Neuronal stem cell (in vitro differentiated cells): ENCODE measurements at regions not wholly inside any gene's neighbourhood (a gene's known extent, or its start where the extent isn't known, plus 50 kb on each side); places are given as distances from the start of the nearest gene placed in this dataset.

Experiments used
- DNase-seq: peaks from one replicate; pipeline ENCODE4 v3.0.0-alpha.2; 2013; ENCODE audit warnings: low spot score
- H2AFZ ChIP-seq: one replicate; pipeline ENCODE4 v1.6.1; 2013; ENCODE audit warnings: mild to moderate bottlenecking, low read length, inconsistent platforms
- H2AK5ac ChIP-seq: 2 replicates; pipeline ENCODE4 v1.6.1; 2013; ENCODE audit warnings: low read depth, mild to moderate bottlenecking, inconsistent platforms, low read length, moderate library complexity, mixed read lengths
- H2BK120ac ChIP-seq: 2 replicates; pipeline ENCODE4 v1.6.1; 2013; ENCODE audit warnings: low read depth, mild to moderate bottlenecking, inconsistent platforms, low read length, moderate library complexity, mixed read lengths
- H2BK12ac ChIP-seq: one replicate; pipeline ENCODE4 v1.6.1; 2013; ENCODE audit warnings: low read length, inconsistent platforms
- H2BK15ac ChIP-seq: 2 replicates; pipeline ENCODE4 v1.6.1; 2013; ENCODE audit warnings: mild to moderate bottlenecking, low read length, inconsistent platforms, mixed read lengths
- H2BK5ac ChIP-seq: one replicate; pipeline ENCODE4 v1.6.1; 2013; ENCODE audit warnings: inconsistent platforms, mild to moderate bottlenecking, low read length, moderate library complexity
- H3K14ac ChIP-seq: one replicate; pipeline ENCODE4 v1.6.1; 2013; ENCODE audit warnings: low read length, inconsistent platforms
- H3K18ac ChIP-seq: 2 replicates; pipeline ENCODE4 v1.6.1; 2013; ENCODE audit warnings: low read length, inconsistent platforms
- H3K23ac ChIP-seq: 2 replicates; pipeline ENCODE4 v1.6.1; 2013; ENCODE audit warnings: low read depth, mild to moderate bottlenecking, mixed read lengths, low read length, inconsistent platforms; ENCODE audit not compliant: poor library complexity
- H3K27ac ChIP-seq: replicated peaks from 3 replicates; pipeline ENCODE4 v1.5.1; 2013; ENCODE audit warnings: low read length, inconsistent platforms
- H3K27me3 ChIP-seq, 3 experiments: 2 replicates each; pipeline ENCODE4 v1.6.1; 2013; ENCODE audit warnings: low read length in 3 of 3, mild to moderate bottlenecking in 2 of 3, inconsistent platforms in 1 of 3, low read depth in 1 of 3, mixed read lengths in 1 of 3, moderate library complexity in 1 of 3; ENCODE audit not compliant: control insufficient read depth in 3 of 3, insufficient read depth in 3 of 3
- H3K36me3 ChIP-seq, 2 donors: replicated peaks in 1 of 2; 2 replicates each; pipeline ENCODE4 v1.6.1; 2013; ENCODE audit warnings: low read length in 2 of 2; ENCODE audit not compliant: control insufficient read depth in 2 of 2, insufficient read depth in 2 of 2
- H3K4ac ChIP-seq: 2 replicates; pipeline ENCODE4 v1.6.1; 2013; ENCODE audit warnings: inconsistent platforms, mild to moderate bottlenecking, low read length, moderate library complexity
- H3K4me1 ChIP-seq, 2 donors: 1 replicate in 1 of 2; 2 replicates in 1 of 2; pipeline ENCODE4 v1.6.1; 2013; ENCODE audit warnings: low read length in 2 of 2, low read depth in 1 of 2; ENCODE audit not compliant: control insufficient read depth in 2 of 2, insufficient read depth in 1 of 2
- H3K4me2 ChIP-seq: one replicate; pipeline ENCODE4 v1.6.1; 2013; ENCODE audit warnings: mild to moderate bottlenecking, low read length, inconsistent platforms; ENCODE audit not compliant: insufficient read depth, poor library complexity, severe bottlenecking
- H3K4me3 ChIP-seq, 2 donors: 2 replicates each; pipeline ENCODE4 v1.5.1; 2013; ENCODE audit warnings: low read length in 2 of 2, mild to moderate bottlenecking in 2 of 2, inconsistent platforms in 1 of 2, moderate library complexity in 1 of 2
- H3K79me1 ChIP-seq: one replicate; pipeline ENCODE4 v1.6.1; 2013; ENCODE audit warnings: low read depth, mild to moderate bottlenecking, inconsistent platforms, low read length, moderate library complexity
- H3K9ac ChIP-seq: one replicate; pipeline ENCODE4 v1.6.1; 2013; ENCODE audit warnings: mild to moderate bottlenecking, low read depth, low read length, inconsistent platforms; ENCODE audit not compliant: poor library complexity
- H3K9me3 ChIP-seq, 2 donors: replicated peaks in 1 of 2; 2 replicates each; pipeline versions ENCODE3 to v1.6.1; 2013; ENCODE audit warnings: low read length in 2 of 2, mild to moderate bottlenecking in 2 of 2, inconsistent platforms in 1 of 2, low read depth in 1 of 2, mixed read lengths in 1 of 2, moderate library complexity in 1 of 2; ENCODE audit not compliant: control insufficient read depth in 2 of 2, insufficient read depth in 1 of 2
- H4K8ac ChIP-seq: one replicate; pipeline ENCODE4 v1.6.1; 2013; ENCODE audit warnings: low read depth, mild to moderate bottlenecking, inconsistent platforms, low read length, moderate library complexity
- H4K91ac ChIP-seq: one replicate; pipeline ENCODE4 v1.6.1; 2013; ENCODE audit warnings: low read length, low read depth, mild to moderate bottlenecking, inconsistent platforms; ENCODE audit not compliant: poor library complexity
- WGBS, 2 donors: extraction: QIAGEN DNeasy Blood & Tissue Kit; methylation state at CpG; one replicate each; pipeline ENCODE4 v1.1.7; 2013; ENCODE audit warnings: missing lambda C conversion rate in 2 of 2, mixed read lengths in 1 of 2; ENCODE audit not compliant: insufficient read length in 2 of 2, insufficient replicate concordance in 1 of 2; ENCODE audit errors: extremely low coverage in 2 of 2; 5-methylcytosine and 5-hydroxymethylcytosine counted together

- no peak overlapping the region for H4K91ac ChIP-seq
- H3K36me3 ChIP-seq: no peaks in the 10 kb centered on the region
- H2BK12ac ChIP-seq: no peak overlapping the region
- no peak for DNase-seq
- H3K14ac ChIP-seq: no peak overlapping the region
- H3K4ac ChIP-seq: no peak overlapping the region
- H3K27ac ChIP-seq: no peak overlapping the region
- H3K9me3 ChIP-seq: peaks cover 0 to 15% of the 10 kb centered on the region in 2 donors
- no peak overlapping the region for H3K23ac ChIP-seq
- no peaks in the 10 kb centered on the region for H3K79me1 ChIP-seq
- no CpG with 5 or more reads among the region's 7 CpGs for WGBS, 2 donors
- H3K18ac ChIP-seq: no peak overlapping the region
- H3K27me3 ChIP-seq: peaks cover 0 to 1% (median 0%) of the 10 kb centered on the region in 3 experiments
- no peak overlapping the region for H2AK5ac ChIP-seq
- no peak overlapping the region for H3K4me2 ChIP-seq
- H3K4me1 ChIP-seq: no peaks in the 10 kb centered on the region
- H3K9ac ChIP-seq: no peak overlapping the region
- H4K8ac ChIP-seq: no peak overlapping the region
- H2BK15ac ChIP-seq: no peak overlapping the region
- no peak overlapping the region for H2BK5ac ChIP-seq
- H2AFZ ChIP-seq: peak overlapping the region; percentile 34
- no peak overlapping the region for H2BK120ac ChIP-seq
- peak overlapping the region in 1 of 2 donors; percentile 62 for H3K4me3 ChIP-seq
Measured at GRCh38 chr11:55719608-55720160, 53.6 kb upstream of the OR5D13 start.
